ENCODE measurements at regions not wholly inside any gene's neighbourhood (a gene's known extent, or its start where the extent isn't known, plus 50 kb on each side); places are given as distances from the start of the nearest gene placed in this dataset.

DNA sequence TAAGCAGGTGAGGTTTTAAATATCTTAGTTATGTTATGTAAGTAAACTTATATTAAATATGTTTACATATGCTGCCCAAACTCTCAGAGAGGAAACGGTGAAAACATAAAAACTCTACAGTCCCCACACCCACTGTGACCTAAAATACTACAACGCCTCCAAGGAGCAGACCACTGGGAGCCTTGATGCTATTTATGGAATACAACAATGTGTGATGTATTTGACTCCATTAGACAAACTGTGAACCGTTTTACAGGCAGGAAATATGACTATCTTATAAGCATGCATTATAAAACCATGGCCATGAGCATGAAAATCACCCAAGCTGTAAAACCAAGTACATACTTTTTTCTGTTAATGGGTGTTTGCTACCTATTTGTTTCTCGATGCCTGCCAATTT lies 379.5 kb upstream of the TBL1XR1 start:
- intact Hi-C loops (cut with DNase I): no loop called here
- Histone ChIP-seq H3K27ac (no peak overlapping the region), H3K4me1 (no peaks in the 10 kb centered on the region), H3K9me3 (no peaks in the 10 kb centered on the region), H3K4me3 (no peak overlapping the region), H3K27me3 (no peaks in the 10 kb centered on the region), H3K36me3 (no peaks in the 10 kb centered on the region)
- TF ChIP-seq, protein P1, sequence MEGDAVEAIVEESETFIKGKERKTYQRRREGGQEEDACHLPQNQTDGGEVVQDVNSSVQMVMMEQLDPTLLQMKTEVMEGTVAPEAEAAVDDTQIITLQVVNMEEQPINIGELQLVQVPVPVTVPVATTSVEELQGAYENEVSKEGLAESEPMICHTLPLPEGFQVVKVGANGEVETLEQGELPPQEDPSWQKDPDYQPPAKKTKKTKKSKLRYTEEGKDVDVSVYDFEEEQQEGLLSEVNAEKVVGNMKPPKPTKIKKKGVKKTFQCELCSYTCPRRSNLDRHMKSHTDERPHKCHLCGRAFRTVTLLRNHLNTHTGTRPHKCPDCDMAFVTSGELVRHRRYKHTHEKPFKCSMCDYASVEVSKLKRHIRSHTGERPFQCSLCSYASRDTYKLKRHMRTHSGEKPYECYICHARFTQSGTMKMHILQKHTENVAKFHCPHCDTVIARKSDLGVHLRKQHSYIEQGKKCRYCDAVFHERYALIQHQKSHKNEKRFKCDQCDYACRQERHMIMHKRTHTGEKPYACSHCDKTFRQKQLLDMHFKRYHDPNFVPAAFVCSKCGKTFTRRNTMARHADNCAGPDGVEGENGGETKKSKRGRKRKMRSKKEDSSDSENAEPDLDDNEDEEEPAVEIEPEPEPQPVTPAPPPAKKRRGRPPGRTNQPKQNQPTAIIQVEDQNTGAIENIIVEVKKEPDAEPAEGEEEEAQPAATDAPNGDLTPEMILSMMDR (IDR thresholded peaks at IDR 0.05): no peak
- DNase-seq (ENCODE audit: low spot score in 2 of 2): no peak

DNA sequence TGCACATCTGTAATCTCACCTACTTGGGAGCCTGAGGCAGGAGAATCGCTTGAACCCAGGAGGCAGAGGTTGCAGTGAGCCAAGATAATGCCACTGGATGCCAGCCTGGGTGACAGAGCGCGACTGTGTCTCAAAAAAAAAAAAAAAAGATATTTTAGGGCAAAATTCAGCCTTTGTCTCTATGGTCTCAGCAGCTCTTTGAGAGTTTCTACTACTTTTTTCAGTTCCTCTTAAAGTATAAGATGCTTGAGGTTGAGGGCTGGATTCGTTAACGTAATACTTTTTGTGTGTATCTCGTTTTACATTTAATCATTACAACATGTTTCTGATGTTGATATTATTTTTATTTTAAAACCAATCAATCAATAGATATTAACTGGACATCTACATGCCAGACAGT lies 381.2 kb upstream of the TBL1XR1 start:
- no peaks in the 10 kb centered on the region for H3K27me3 ChIP-seq
- no peaks in the 10 kb centered on the region for H3K36me3 ChIP-seq
- H3K27ac ChIP-seq: no peak overlapping the region
- no peak overlapping the region for H3K4me3 ChIP-seq
- TF ChIP-seq, protein P1 (IDR thresholded peaks at IDR 0.05): no peak
- H3K4me1 ChIP-seq: no peaks in the 10 kb centered on the region
- intact Hi-C loops (cut with DNase I): no loop called here
- H3K9me3 ChIP-seq: no peaks in the 10 kb centered on the region
- no peak for DNase-seq (ENCODE audit: low spot score in 2 of 2)

DNA sequence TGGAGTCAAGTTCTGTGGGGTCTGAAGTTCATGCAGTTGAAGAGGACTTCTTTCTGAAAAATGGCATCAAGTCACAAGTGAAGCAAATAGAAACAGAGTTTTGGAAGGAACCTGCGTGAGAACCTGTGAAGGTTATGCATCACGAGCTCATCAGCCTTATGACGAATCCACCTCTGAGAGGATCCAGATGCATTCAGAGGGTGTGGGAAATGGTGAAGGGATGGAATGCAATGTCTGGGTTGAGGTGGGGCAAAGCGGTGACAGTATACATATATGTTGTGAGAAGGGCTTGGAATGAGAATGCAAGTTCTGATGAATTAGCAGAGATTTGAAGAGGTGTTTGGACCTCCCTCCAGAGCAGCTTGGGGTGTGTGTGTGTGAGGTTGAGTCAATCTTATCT lies 382.1 kb upstream of the TBL1XR1 start:
- no peak for DNase-seq (ENCODE audit: low spot score in 2 of 2)
- no peaks in the 10 kb centered on the region for H3K9me3 ChIP-seq
- TF ChIP-seq, protein P1 (IDR thresholded peaks at IDR 0.05): no peak
- intact Hi-C loops (cut with DNase I): no loop called here
- no peaks in the 10 kb centered on the region for H3K27me3 ChIP-seq
- no peak overlapping the region for H3K27ac ChIP-seq
- H3K4me1 ChIP-seq: no peaks in the 10 kb centered on the region
- H3K4me3 ChIP-seq: no peak overlapping the region
- H3K36me3 ChIP-seq: no peaks in the 10 kb centered on the region

DNA sequence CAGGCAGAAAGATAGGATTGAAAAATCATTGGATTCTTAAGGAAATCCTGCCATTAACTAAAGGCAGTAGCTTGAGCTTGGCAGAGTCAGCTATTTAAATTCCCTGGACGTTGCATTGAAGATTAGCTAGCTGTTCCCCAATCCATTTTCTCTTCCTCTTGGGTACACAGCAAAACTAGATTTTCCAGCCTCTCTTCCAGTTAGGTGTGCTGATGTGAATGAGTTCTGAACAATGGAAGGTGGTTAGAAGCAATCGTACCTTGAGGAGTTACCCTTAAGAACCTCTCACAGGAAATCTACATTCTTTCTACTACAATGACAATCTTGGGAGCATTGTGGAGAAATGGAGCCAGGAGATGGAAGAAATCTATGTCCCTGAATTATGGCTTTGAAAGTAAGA lies 383.2 kb upstream of the TBL1XR1 start:
- no peak for DNase-seq (ENCODE audit: low spot score in 2 of 2)
- Histone ChIP-seq H3K36me3 (no peaks in the 10 kb centered on the region), H3K9me3 (no peaks in the 10 kb centered on the region), H3K27ac (no peak overlapping the region), H3K27me3 (no peaks in the 10 kb centered on the region), H3K4me1 (no peaks in the 10 kb centered on the region), H3K4me3 (no peak overlapping the region)
- intact Hi-C loops (cut with DNase I): no loop called here
- TF ChIP-seq, protein P1 (IDR thresholded peaks at IDR 0.05): no peak

DNA sequence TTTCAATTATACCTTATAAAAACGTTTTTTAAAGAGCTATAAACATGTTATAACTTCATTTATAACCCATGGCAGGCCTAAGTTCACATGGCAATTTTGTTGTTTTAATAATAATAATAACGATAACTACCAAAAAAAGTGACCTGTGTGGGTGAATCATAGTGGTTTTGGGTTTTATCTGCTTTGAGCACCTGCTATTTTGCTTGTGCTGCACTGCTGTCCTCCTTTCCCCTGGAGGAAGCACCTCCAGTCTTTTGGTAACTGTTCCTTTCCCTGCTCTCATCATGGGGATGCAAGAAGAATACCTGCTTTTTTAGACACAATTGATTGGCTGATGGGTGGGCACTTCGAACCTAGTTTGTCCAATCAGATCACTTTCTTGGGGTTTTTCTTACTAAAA lies 388.0 kb upstream of the TBL1XR1 start:
- no peak for DNase-seq (ENCODE audit: low spot score in 2 of 2)

More for the DNA sequence above, 388.0 kb upstream of the TBL1XR1 start:
- Histone ChIP-seq H3K36me3 (no peaks in the 10 kb centered on the region), H3K4me3 (no peak overlapping the region), H3K27ac (no peak overlapping the region), H3K9me3 (no peaks in the 10 kb centered on the region), H3K27me3 (no peaks in the 10 kb centered on the region), H3K4me1 (no peaks in the 10 kb centered on the region)
- TF ChIP-seq, protein P1 (IDR thresholded peaks at IDR 0.05): no peak
- intact Hi-C loops (cut with DNase I): no loop called here

Data from ascending aorta (tissue), 2 donors.